HCT116 (cell line): ENCODE measurements at regions not wholly inside any gene's neighbourhood (a gene's known extent, or its start where the extent isn't known, plus 50 kb on each side); places are given as distances from the start of the nearest gene placed in this dataset.
A peak's percentile ranks its signal among the peaks of the same experiment; 100 is the strongest.

Experiments used
- CTCF ChIP-seq, 3 experiments: fragments of 200-600 bp in 1 of 3; sonication (generic) in 1 of 3; IDR thresholded peaks in 2 of 3; conservative IDR thresholded peaks in 1 of 3; 2 replicates each; pipeline ENCODE4 v1.5.1; 2012 to 2017; ENCODE audit warnings: low read depth in 2 of 3, low read length in 2 of 3, antibody characterized with exemption in 1 of 3, borderline replicate concordance in 1 of 3, control low read depth in 1 of 3, mild to moderate bottlenecking in 1 of 3, mixed read lengths in 1 of 3, mixed run types in 1 of 3, moderate library complexity in 1 of 3; ENCODE audit not compliant: insufficient read depth in 1 of 3
- JUND ChIP-seq: IDR thresholded peaks from 2 replicates; pipeline ENCODE4 v1.6.1; 2012
- TCF7L2 ChIP-seq: IDR thresholded peaks from 2 replicates; pipeline ENCODE4 v1.7.0; 2011; ENCODE audit warnings: borderline replicate concordance, inconsistent platforms; ENCODE audit not compliant: insufficient read depth, insufficient read length; ENCODE audit errors: extremely low read depth

DNA sequence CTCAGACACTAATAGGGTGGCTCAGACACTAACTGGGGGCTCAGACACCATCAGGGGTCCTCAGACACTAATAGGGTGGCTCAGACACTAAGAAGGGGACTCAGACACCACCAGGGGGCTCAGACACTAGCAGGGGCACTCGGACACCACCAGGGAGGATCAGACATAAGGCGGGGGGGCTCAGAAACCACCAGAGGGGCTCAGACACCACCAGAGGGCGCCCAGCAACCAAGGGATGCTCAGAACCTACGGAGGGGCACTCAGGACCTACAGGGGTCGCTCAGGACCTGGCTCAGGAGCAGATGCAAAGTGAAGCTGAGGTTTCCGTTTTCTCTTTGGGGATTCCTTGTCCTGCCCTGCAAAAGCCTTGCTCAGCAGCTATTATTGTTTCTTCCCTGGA, 448.5 kb downstream of the TMEM121 start:
- no peak for TF ChIP-seq TCF7L2
- TF ChIP-seq CTCF (IDR thresholded peaks at IDR 0.05 in 2 of 3, conservative IDR thresholded peaks at IDR 0.05 in 1 of 3; ENCODE audit: borderline replicate concordance in 1 of 3, insufficient read depth in 1 of 3, low read depth in 2 of 3, low read length in 2 of 3) = peak; percentile 45 to 80 (median 48); a peak in 5 of 6 replicates
- TF ChIP-seq JUND = no peak
